Mesenchymal stem cell (in vitro differentiated cells and primary cell): ENCODE measurements at regions not wholly inside any gene's neighbourhood (a gene's known extent, or its start where the extent isn't known, plus 50 kb on each side); places are given as distances from the start of the nearest gene placed in this dataset.
A peak's percentile ranks its signal among the peaks of the same experiment; 100 is the strongest.

ENCODE experiments used
- DNase-seq: peaks from one replicate; pipeline ENCODE4 v3.0.0-alpha.2; 2013
- H2AFZ ChIP-seq: one replicate; pipeline ENCODE4 v1.6.1; 2013; ENCODE audit warnings: low read depth, mild to moderate bottlenecking, control low read depth, inconsistent platforms, low read length, moderate library complexity
- H2AK5ac ChIP-seq: 2 replicates; pipeline ENCODE4 v1.6.1; 2013; ENCODE audit warnings: low read length, moderate library complexity, mild to moderate bottlenecking, inconsistent platforms; ENCODE audit not compliant: severe bottlenecking
- H2BK120ac ChIP-seq: one replicate; pipeline ENCODE4 v1.6.1; 2013; ENCODE audit warnings: low read depth, mild to moderate bottlenecking, inconsistent platforms, low read length, moderate library complexity
- H2BK12ac ChIP-seq, 2 experiments: one replicate each; pipeline ENCODE4 v1.6.1; 2013; ENCODE audit warnings: inconsistent platforms in 2 of 2, low read length in 2 of 2, mild to moderate bottlenecking in 2 of 2, moderate library complexity in 2 of 2, control low read depth in 1 of 2
- H2BK15ac ChIP-seq: one replicate; pipeline ENCODE4 v1.6.1; 2013; ENCODE audit warnings: mild to moderate bottlenecking, low read depth, inconsistent platforms; ENCODE audit not compliant: poor library complexity, severe bottlenecking
- H2BK5ac ChIP-seq: 2 replicates; pipeline ENCODE4 v1.6.1; 2013; ENCODE audit warnings: low read depth, mild to moderate bottlenecking, low read length, control low read depth, inconsistent platforms; ENCODE audit not compliant: poor library complexity, severe bottlenecking
- H3K14ac ChIP-seq, 2 experiments: one replicate each; pipeline ENCODE4 v1.6.1; 2013; ENCODE audit warnings: inconsistent platforms in 2 of 2, low read length in 2 of 2, control low read depth in 1 of 2, mild to moderate bottlenecking in 1 of 2, moderate library complexity in 1 of 2
- H3K18ac ChIP-seq, 2 experiments: one replicate each; pipeline ENCODE4 v1.6.1; 2013; ENCODE audit warnings: inconsistent platforms in 2 of 2, low read length in 2 of 2, control low read depth in 1 of 2, low read depth in 1 of 2, mild to moderate bottlenecking in 1 of 2
- H3K23ac ChIP-seq, 2 experiments: one replicate each; pipeline ENCODE4 v1.6.1; 2013; ENCODE audit warnings: inconsistent platforms in 2 of 2, low read length in 2 of 2, mild to moderate bottlenecking in 2 of 2, moderate library complexity in 2 of 2, control low read depth in 1 of 2
- H3K27ac ChIP-seq: 2 replicates; pipeline ENCODE4 v1.5.1; 2013; ENCODE audit warnings: mild to moderate bottlenecking, moderate library complexity, low read length, control low read depth, inconsistent platforms; ENCODE audit not compliant: poor library complexity, severe bottlenecking
- H3K27me3 ChIP-seq, 2 experiments: 2 replicates each; pipeline versions ENCODE4 v1.6.1 to v1.7.0; 2013; ENCODE audit warnings: low read length in 2 of 2, mild to moderate bottlenecking in 2 of 2, moderate library complexity in 2 of 2, control low read depth in 1 of 2, inconsistent platforms in 1 of 2; ENCODE audit not compliant: control insufficient read depth in 1 of 2, insufficient read depth in 1 of 2
- H3K36me3 ChIP-seq, 2 experiments: 2 replicates each; pipeline versions ENCODE4 v1.6.1 to v1.7.0; 2013; ENCODE audit warnings: low read length in 2 of 2, control low read depth in 1 of 2, inconsistent platforms in 1 of 2, low read depth in 1 of 2, mild to moderate bottlenecking in 1 of 2; ENCODE audit not compliant: insufficient read depth in 2 of 2, control insufficient read depth in 1 of 2
- H3K4ac ChIP-seq, 2 experiments: one replicate each; pipeline ENCODE4 v1.6.1; 2013; ENCODE audit warnings: inconsistent platforms in 2 of 2, low read length in 2 of 2, mild to moderate bottlenecking in 2 of 2, moderate library complexity in 2 of 2, control low read depth in 1 of 2, low read depth in 1 of 2
- H3K4me1 ChIP-seq: 2 replicates; pipeline ENCODE4 v1.6.1; 2013; ENCODE audit warnings: low read depth, low read length, control low read depth; ENCODE audit not compliant: control insufficient read depth, insufficient read depth
- H3K4me2 ChIP-seq: 2 replicates; pipeline ENCODE4 v1.6.1; 2013; ENCODE audit warnings: low read length, mild to moderate bottlenecking, inconsistent platforms; ENCODE audit not compliant: poor library complexity, severe bottlenecking
- H3K4me3 ChIP-seq, 2 experiments: 2 replicates each; pipeline versions ENCODE4 v1.5.1 to v1.7.0; 2013; ENCODE audit warnings: low read length in 2 of 2, mild to moderate bottlenecking in 2 of 2, control low read depth in 1 of 2, low read depth in 1 of 2; ENCODE audit not compliant: insufficient read depth in 1 of 2
- H3K79me1 ChIP-seq: replicated peaks from 2 replicates; pipeline ENCODE4 v1.6.1; 2013; ENCODE audit warnings: mild to moderate bottlenecking, control low read depth, low read length, inconsistent platforms; ENCODE audit not compliant: poor library complexity, severe bottlenecking
- H3K9ac ChIP-seq: 2 replicates; pipeline ENCODE4 v1.7.0; 2013; ENCODE audit warnings: mild to moderate bottlenecking, low read length, moderate library complexity
- H3K9me3 ChIP-seq: 2 replicates; pipeline ENCODE4 v1.7.0; 2013; ENCODE audit warnings: mild to moderate bottlenecking, low read length; ENCODE audit not compliant: control insufficient read depth
- H4K8ac ChIP-seq: one replicate; pipeline ENCODE4 v1.6.1; 2013; ENCODE audit warnings: inconsistent platforms, mild to moderate bottlenecking, low read length, moderate library complexity
- H4K91ac ChIP-seq: one replicate; pipeline ENCODE4 v1.6.1; 2013; ENCODE audit warnings: mild to moderate bottlenecking, low read length, inconsistent platforms
- WGBS: methylation state at CpG from one replicate; pipeline ENCODE4 v1.1.7; 2013; ENCODE audit warnings: mixed read lengths; 5-methylcytosine and 5-hydroxymethylcytosine counted together

GRCh38 chr12:28127455-28127854 is 62.8 kb upstream of the CCDC91 start:
- Histone ChIP-seq H3K23ac (no peak overlapping the region), H3K4me1 (no peaks in the 10 kb centered on the region), H3K4me3 (no peak overlapping the region), H4K91ac (no peak overlapping the region), H2BK15ac (no peak overlapping the region), H3K18ac (no peak overlapping the region), H3K9me3 (no peaks in the 10 kb centered on the region), H2AK5ac (no peak overlapping the region), H2BK120ac (no peak overlapping the region), H3K36me3 (no peaks in the 10 kb centered on the region), H2AFZ (no peak overlapping the region), H2BK5ac (no peak overlapping the region), H3K79me1 (no peaks in the 10 kb centered on the region), H3K4ac (no peak overlapping the region), H3K4me2 (no peak overlapping the region), H3K14ac (no peak overlapping the region), H2BK12ac (no peak overlapping the region), H3K27me3 (no peaks in the 10 kb centered on the region), H4K8ac (no peak overlapping the region), H3K27ac (no peak overlapping the region), H3K9ac (no peak overlapping the region)
- over 99% methylated on average over 3 of the region's 3 CpGs for WGBS
- DNase-seq, result no peak

DNA sequence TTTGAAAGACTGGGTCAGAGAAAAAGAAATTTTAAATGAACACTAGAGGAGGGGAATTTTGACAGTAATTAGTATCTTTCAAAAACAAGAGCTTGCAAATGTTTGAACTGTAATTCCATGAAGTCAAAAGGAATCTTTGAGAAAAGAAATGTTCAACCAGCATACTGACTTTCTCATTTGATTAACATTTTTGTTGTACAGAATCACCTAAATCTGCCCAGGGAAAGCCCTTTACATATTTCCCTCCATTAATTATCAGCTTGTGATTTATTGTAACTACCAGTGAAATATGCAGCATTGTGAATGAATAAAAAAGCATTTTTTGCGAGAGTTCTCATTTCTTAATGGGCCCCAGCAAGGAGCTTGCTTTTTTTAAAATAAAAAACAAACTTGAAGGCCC is 61.2 kb upstream of the CCDC91 start:
- H3K4me2 ChIP-seq, result no peak overlapping the region
- no peak overlapping the region for H2AK5ac ChIP-seq
- WGBS, result no CpG with 5 or more reads among the region's 1 CpG

GRCh38 chr12:28130234-28130624 is 60.0 kb upstream of the CCDC91 start:
- Histone ChIP-seq H3K27me3 (no peaks in the 10 kb centered on the region), H3K9me3 (no peaks in the 10 kb centered on the region), H2AK5ac (no peak overlapping the region), H2BK5ac (no peak overlapping the region), H3K79me1 (no peaks in the 10 kb centered on the region), H2BK12ac (peak overlapping the region in 1 of 2 experiments; percentile 35), H3K14ac (no peak overlapping the region), H2AFZ (no peak overlapping the region), H2BK15ac (no peak overlapping the region), H4K91ac (no peak overlapping the region), H2BK120ac (no peak overlapping the region), H3K9ac (no peak overlapping the region), H3K4me1 (no peaks in the 10 kb centered on the region), H3K4me3 (no peak overlapping the region), H3K18ac (peak overlapping the region in 1 of 2 experiments; percentile 25), H3K4ac (no peak overlapping the region), H3K23ac (no peak overlapping the region), H3K4me2 (no peak overlapping the region), H4K8ac (peak overlapping the region; percentile 27), H3K27ac (peak overlapping the region; percentile 61), H3K36me3 (no peaks in the 10 kb centered on the region)
- no peak for DNase-seq
- 100% methylated on average over 1 of the region's 2 CpGs for WGBS

More for the DNA sequence above, 61.2 kb upstream of the CCDC91 start:
- Histone ChIP-seq H3K79me1 (no peaks in the 10 kb centered on the region), H4K8ac (no peak overlapping the region), H3K14ac (no peak overlapping the region), H3K4me3 (no peak overlapping the region), H3K27me3 (no peaks in the 10 kb centered on the region), H3K36me3 (no peaks in the 10 kb centered on the region), H3K4me1 (no peaks in the 10 kb centered on the region), H3K4ac (no peak overlapping the region), H4K91ac (no peak overlapping the region), H3K23ac (no peak overlapping the region), H2AFZ (no peak overlapping the region), H3K27ac (no peak overlapping the region), H2BK15ac (no peak overlapping the region), H2BK120ac (no peak overlapping the region), H3K9ac (no peak overlapping the region), H3K18ac (no peak overlapping the region), H2BK5ac (no peak overlapping the region), H2BK12ac (no peak overlapping the region), H3K9me3 (no peaks in the 10 kb centered on the region)
- DNase-seq, result no peak

GRCh38 chr12:28130625-28131598 is 59.3 kb upstream of the CCDC91 start:
- Histone ChIP-seq H2AFZ (no peak overlapping the region), H3K4ac (no peak overlapping the region), H3K79me1 (no peaks in the 10 kb centered on the region), H2BK15ac (no peak overlapping the region), H3K23ac (no peak overlapping the region), H3K9me3 (no peaks in the 10 kb centered on the region), H3K4me2 (no peak overlapping the region), H4K8ac (peak overlapping the region; percentile 27), H3K4me3 (no peak overlapping the region), H3K27me3 (no peaks in the 10 kb centered on the region), H4K91ac (no peak overlapping the region), H3K18ac (peak overlapping the region in 1 of 2 experiments; percentile 25), H3K36me3 (no peaks in the 10 kb centered on the region), H2BK5ac (no peak overlapping the region), H2AK5ac (no peak overlapping the region), H2BK12ac (peak overlapping the region in 1 of 2 experiments; percentile 35), H3K14ac (no peak overlapping the region), H3K9ac (peak overlapping the region; percentile 34), H2BK120ac (no peak overlapping the region), H3K4me1 (no peaks in the 10 kb centered on the region), H3K27ac (peak overlapping the region; percentile 61)
- peak; percentile 99 for DNase-seq
- WGBS, result 3% methylated on average over 7 of the region's 10 CpGs
